ENCODE measurements at regions not wholly inside any gene's neighbourhood (a gene's known extent, or its start where the extent isn't known, plus 50 kb on each side); places are given as distances from the start of the nearest gene placed in this dataset.
"Not testable (repeated sequence)": the region's sequence is repeated elsewhere in the genome, so short reads cannot be mapped to it uniquely, and the experiment has no call there.

DNA sequence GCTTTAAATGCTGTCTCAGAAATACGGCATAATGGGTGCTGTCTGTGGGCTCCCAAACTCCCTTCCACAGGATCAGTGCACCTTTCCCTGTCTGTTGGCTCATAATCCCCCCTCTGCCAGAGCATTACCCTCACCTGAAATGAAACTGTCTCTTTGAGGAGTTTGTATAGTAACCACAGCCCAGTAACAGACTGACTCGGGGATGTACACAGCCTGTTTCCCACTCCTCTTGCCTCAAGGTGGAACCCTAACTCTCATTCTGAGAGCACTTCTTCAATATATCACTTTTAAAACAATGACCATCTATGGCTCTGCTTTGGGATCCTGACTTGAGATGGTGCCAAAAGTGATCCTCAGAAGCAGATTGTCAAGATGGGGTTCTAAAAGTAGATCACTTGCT is 332.5 kb downstream of the AMY1C start:
- Mint-ChIP-seq H3K9me3 (no peaks in the 10 kb centered on the region), H3K27me3 (no peaks in the 10 kb centered on the region), H3K4me1 (no peaks in the 10 kb centered on the region), H3K36me3 (no peaks in the 10 kb centered on the region), H3K4me3 (no peak overlapping the region), H3K27ac (no peak overlapping the region)
- ATAC-seq, result peak; percentile 22

- Mint-ChIP-seq H3K27ac (no peak overlapping the region), H3K27me3 (no peaks in the 10 kb centered on the region), H3K9me3 (no peaks in the 10 kb centered on the region), H3K4me1 (no peaks in the 10 kb centered on the region), H3K4me3 (no peak overlapping the region), H3K36me3 (no peaks in the 10 kb centered on the region)
- ATAC-seq, result peak; percentile 51
These were observed 334.7 kb downstream of the AMY1C start for GRCh38 chr1:104084380-104084779.

GRCh38 chr1:104092698-104093097 is 343.0 kb downstream of the AMY1C start:
- Mint-ChIP-seq H3K9me3 (no peaks in the 10 kb centered on the region), H3K4me3 (no peak overlapping the region), H3K27me3 (no peaks in the 10 kb centered on the region), H3K4me1 (no peaks in the 10 kb centered on the region), H3K27ac (no peak overlapping the region), H3K36me3 (no peaks in the 10 kb centered on the region)
- no peak for ATAC-seq

- no peaks in the 10 kb centered on the region for H3K9me3 Mint-ChIP-seq
- no peak for ATAC-seq
- no peaks in the 10 kb centered on the region for H3K4me1 Mint-ChIP-seq
- H3K27me3 Mint-ChIP-seq, result no peaks in the 10 kb centered on the region
- H3K27ac Mint-ChIP-seq, result no peak overlapping the region
- no peak overlapping the region for H3K4me3 Mint-ChIP-seq
- H3K36me3 Mint-ChIP-seq, result no peaks in the 10 kb centered on the region
These were observed 349.1 kb downstream of the AMY1C start for GRCh38 chr1:104098837-104099236.

DNA sequence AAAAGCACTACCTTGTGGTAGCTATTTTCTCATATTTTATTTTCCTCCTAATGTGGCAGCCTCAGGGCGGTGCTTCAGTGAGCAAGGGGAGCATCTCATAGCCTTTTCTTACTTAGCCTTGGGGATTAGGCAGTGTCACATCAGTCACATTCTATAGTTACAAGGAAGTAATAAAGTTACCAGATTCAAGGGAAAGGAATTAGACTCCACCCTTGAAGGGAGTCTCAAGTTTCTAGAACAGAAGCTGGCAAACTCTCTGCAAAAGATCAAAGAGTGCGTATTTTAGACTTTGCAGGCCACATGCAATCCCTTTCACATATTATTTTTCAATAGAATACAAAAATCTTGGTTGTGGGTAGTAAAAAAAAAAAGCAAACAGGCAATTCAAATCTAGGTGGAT is 350.4 kb downstream of the AMY1C start:
- H3K27me3 Mint-ChIP-seq, result no peaks in the 10 kb centered on the region
- no peaks in the 10 kb centered on the region for H3K9me3 Mint-ChIP-seq
- peaks cover 11% of the 10 kb centered on the region for H3K4me1 Mint-ChIP-seq
- H3K27ac Mint-ChIP-seq, result no peak overlapping the region
- no peak overlapping the region for H3K4me3 Mint-ChIP-seq
- no peak for ATAC-seq
- no peaks in the 10 kb centered on the region for H3K36me3 Mint-ChIP-seq

DNA sequence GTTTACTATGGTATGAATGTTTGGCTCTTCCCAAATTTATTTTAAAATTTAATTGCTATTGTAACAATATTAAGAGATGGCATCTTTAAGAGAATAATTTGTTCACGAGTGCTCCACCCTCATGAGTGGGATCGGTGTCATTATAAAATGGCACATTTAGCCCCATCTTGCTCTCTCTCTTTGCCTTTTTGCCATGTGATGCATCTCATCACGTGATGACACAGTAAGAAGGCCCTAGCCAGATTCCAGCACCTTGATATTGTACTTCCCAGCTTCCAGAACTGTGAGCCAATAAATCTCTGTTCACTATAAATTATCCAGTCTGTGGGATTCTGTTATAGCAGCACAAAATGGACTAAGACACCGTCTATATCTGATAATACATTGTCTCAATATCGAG is 355.8 kb downstream of the AMY1C start:
- Mint-ChIP-seq H3K9me3 (peaks cover 3% of the 10 kb centered on the region), H3K27me3 (no peaks in the 10 kb centered on the region), H3K36me3 (no peaks in the 10 kb centered on the region), H3K4me3 (no peak overlapping the region), H3K27ac (no peak overlapping the region), H3K4me1 (peaks cover 15% of the 10 kb centered on the region)
- no peak for ATAC-seq

- Mint-ChIP-seq H3K4me1 (no peaks in the 10 kb centered on the region), H3K9me3 (no peaks in the 10 kb centered on the region), H3K36me3 (no peaks in the 10 kb centered on the region), H3K4me3 (no peak overlapping the region), H3K27me3 (no peaks in the 10 kb centered on the region), H3K27ac (no peak overlapping the region)
- no peak for ATAC-seq
These were observed 370.8 kb downstream of the AMY1C start for GRCh38 chr1:104120525-104120924.

DNA sequence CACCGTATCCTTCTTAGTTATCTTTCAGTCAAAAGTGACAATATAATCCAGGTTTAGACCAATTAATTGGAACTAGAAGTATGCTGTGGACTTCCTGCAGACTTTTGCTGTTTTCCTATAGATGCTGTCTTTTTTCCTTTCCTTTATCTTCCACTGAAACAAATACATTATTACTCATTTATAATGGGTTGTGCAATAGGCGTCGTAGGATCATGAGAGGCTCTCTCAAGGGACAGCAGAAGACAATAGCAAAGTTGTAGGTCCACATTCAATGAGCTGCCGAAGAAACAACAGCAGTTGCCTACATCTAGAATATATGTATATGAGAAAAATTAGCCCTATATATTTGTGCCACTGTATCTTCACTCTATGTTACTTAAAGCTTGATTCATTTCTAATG is 371.6 kb downstream of the AMY1C start:
- Mint-ChIP-seq H3K27ac (no peak overlapping the region), H3K36me3 (no peaks in the 10 kb centered on the region), H3K4me3 (no peak overlapping the region), H3K27me3 (no peaks in the 10 kb centered on the region), H3K9me3 (no peaks in the 10 kb centered on the region), H3K4me1 (no peaks in the 10 kb centered on the region)
- ATAC-seq, result no peak

- ATAC-seq, result no peak
- no peak overlapping the region for H3K27ac Mint-ChIP-seq
- no peaks in the 10 kb centered on the region for H3K9me3 Mint-ChIP-seq
- no peaks in the 10 kb centered on the region for H3K4me1 Mint-ChIP-seq
- no peaks in the 10 kb centered on the region for H3K27me3 Mint-ChIP-seq
- H3K36me3 Mint-ChIP-seq, result no peaks in the 10 kb centered on the region
- no peak overlapping the region for H3K4me3 Mint-ChIP-seq
These were observed 375.6 kb downstream of the AMY1C start for GRCh38 chr1:104125266-104125665.

- no peaks in the 10 kb centered on the region for H3K36me3 Mint-ChIP-seq
- ATAC-seq, result no peak
- no peaks in the 10 kb centered on the region for H3K9me3 Mint-ChIP-seq
- H3K27me3 Mint-ChIP-seq, result no peaks in the 10 kb centered on the region
- H3K4me3 Mint-ChIP-seq, result no peak overlapping the region
- H3K27ac Mint-ChIP-seq, result no peak overlapping the region
- H3K4me1 Mint-ChIP-seq, result no peaks in the 10 kb centered on the region
These were observed 376.3 kb downstream of the AMY1C start for GRCh38 chr1:104125970-104126369.

GRCh38 chr1:104132382-104132973 is 382.8 kb downstream of the AMY1C start:
- no peaks in the 10 kb centered on the region for H3K27me3 Mint-ChIP-seq
- no peak overlapping the region for H3K27ac Mint-ChIP-seq
- no peaks in the 10 kb centered on the region for H3K4me1 Mint-ChIP-seq
- no peaks in the 10 kb centered on the region for H3K36me3 Mint-ChIP-seq
- H3K9me3 Mint-ChIP-seq, result no peaks in the 10 kb centered on the region
- ATAC-seq, result no peak
- no peak overlapping the region for H3K4me3 Mint-ChIP-seq

GRCh38 chr1:104135036-104135435 is 385.3 kb downstream of the AMY1C start:
- H3K27me3 Mint-ChIP-seq, H3K4me3 Mint-ChIP-seq, ATAC-seq, H3K9me3 Mint-ChIP-seq, H3K4me1 Mint-ChIP-seq, H3K36me3 Mint-ChIP-seq, H3K27ac Mint-ChIP-seq: not testable (repeated sequence)

GRCh38 chr1:104136621-104137020 is 386.9 kb downstream of the AMY1C start:
- Mint-ChIP-seq H3K9me3 (no peaks in the 10 kb centered on the region), H3K4me3 (no peak overlapping the region), H3K27me3 (no peaks in the 10 kb centered on the region), H3K4me1 (no peaks in the 10 kb centered on the region), H3K36me3 (no peaks in the 10 kb centered on the region), H3K27ac (no peak overlapping the region)
- no peak for ATAC-seq

- H3K27ac Mint-ChIP-seq, result no peak overlapping the region
- no peak for ATAC-seq
- H3K9me3 Mint-ChIP-seq, result no peaks in the 10 kb centered on the region
- H3K4me3 Mint-ChIP-seq, result no peak overlapping the region
- no peaks in the 10 kb centered on the region for H3K27me3 Mint-ChIP-seq
- no peaks in the 10 kb centered on the region for H3K36me3 Mint-ChIP-seq
- H3K4me1 Mint-ChIP-seq, result no peaks in the 10 kb centered on the region
These were observed 407.0 kb downstream of the AMY1C start for GRCh38 chr1:104156738-104157137.

GRCh38 chr1:104163912-104164476 is 414.3 kb downstream of the AMY1C start:
- peak; percentile 57 for ATAC-seq
- Mint-ChIP-seq H3K4me1 (peaks cover 6% of the 10 kb centered on the region), H3K4me3 (no peak overlapping the region), H3K27me3 (no peaks in the 10 kb centered on the region), H3K36me3 (no peaks in the 10 kb centered on the region), H3K27ac (no peak overlapping the region), H3K9me3 (no peaks in the 10 kb centered on the region)

GRCh38 chr1:104172243-104172681 is 422.6 kb downstream of the AMY1C start:
- no peaks in the 10 kb centered on the region for H3K36me3 Mint-ChIP-seq
- H3K4me1 Mint-ChIP-seq, result no peaks in the 10 kb centered on the region
- peaks cover 2% of the 10 kb centered on the region for H3K9me3 Mint-ChIP-seq
- no peak overlapping the region for H3K4me3 Mint-ChIP-seq
- no peak overlapping the region for H3K27ac Mint-ChIP-seq
- peak; percentile 48 for ATAC-seq
- no peaks in the 10 kb centered on the region for H3K27me3 Mint-ChIP-seq

All from stimulated activated memory B cell treated with anti-CD40 and anti-IgM and Interleukin-4, amounts not matched to agents 10 μg/mL and 1 μg/mL and 100 μg/mL, for 72 hours (primary cell).